Right lobe of liver (tissue), 4 donors: ENCODE measurements at regions not wholly inside any gene's neighbourhood (a gene's known extent, or its start where the extent isn't known, plus 50 kb on each side); places are given as distances from the start of the nearest gene placed in this dataset.

ENCODE experiments used
- POLR2A ChIP-seq: fragments of 450-650 bp; IDR thresholded peaks from one replicate; pipeline ENCODE4 v1.6.1; 2017; ENCODE audit warnings: antibody characterized with exemption, mild to moderate bottlenecking
- TF ChIP-seq, protein P1 (sequence below), 4 donors: fragments of 200-600 bp in 3 of 4; fragments of 450-650 bp in 1 of 4; IDR thresholded peaks; one replicate each; pipeline versions ENCODE4 v1.5.1 to v1.8.0; 2016 to 2022; ENCODE audit warnings: antibody characterized with exemption in 4 of 4, mild to moderate bottlenecking in 2 of 4
- donor health status: DM: no; HTN: no; CAD: no.
- donor health status: DM: no; HTN: no; CAD: no.
- donor health status: DM: no; HTN: yes; CAD: no.

DNA sequence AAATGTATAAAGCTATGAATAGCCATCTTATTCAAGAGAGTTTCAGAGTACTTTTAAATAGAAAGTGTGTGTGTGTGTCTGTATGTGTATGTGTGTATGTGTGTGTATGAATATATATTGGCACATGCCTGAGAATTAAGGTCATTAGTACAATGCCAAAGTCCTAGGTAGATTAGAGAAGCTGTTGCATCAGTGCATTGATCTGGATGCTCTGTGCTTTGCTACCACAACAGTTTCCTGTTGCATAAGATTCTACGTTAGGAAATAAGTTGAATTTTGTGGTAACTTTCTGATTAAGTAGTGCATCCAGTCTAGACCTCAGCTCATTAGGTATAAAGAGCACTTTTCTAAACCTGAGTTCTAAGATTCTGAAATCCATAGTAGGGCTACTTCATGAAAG is 1102.8 kb upstream of the KLHL29 start:
- TF ChIP-seq, protein P1, sequence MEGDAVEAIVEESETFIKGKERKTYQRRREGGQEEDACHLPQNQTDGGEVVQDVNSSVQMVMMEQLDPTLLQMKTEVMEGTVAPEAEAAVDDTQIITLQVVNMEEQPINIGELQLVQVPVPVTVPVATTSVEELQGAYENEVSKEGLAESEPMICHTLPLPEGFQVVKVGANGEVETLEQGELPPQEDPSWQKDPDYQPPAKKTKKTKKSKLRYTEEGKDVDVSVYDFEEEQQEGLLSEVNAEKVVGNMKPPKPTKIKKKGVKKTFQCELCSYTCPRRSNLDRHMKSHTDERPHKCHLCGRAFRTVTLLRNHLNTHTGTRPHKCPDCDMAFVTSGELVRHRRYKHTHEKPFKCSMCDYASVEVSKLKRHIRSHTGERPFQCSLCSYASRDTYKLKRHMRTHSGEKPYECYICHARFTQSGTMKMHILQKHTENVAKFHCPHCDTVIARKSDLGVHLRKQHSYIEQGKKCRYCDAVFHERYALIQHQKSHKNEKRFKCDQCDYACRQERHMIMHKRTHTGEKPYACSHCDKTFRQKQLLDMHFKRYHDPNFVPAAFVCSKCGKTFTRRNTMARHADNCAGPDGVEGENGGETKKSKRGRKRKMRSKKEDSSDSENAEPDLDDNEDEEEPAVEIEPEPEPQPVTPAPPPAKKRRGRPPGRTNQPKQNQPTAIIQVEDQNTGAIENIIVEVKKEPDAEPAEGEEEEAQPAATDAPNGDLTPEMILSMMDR (IDR thresholded peaks at IDR 0.05): no peak
- TF ChIP-seq POLR2A: no peak
